ENCODE measurements at regions not wholly inside any gene's neighbourhood (a gene's known extent, or its start where the extent isn't known, plus 50 kb on each side); places are given as distances from the start of the nearest gene placed in this dataset.
A peak's percentile ranks its signal among the peaks of the same experiment; 100 is the strongest.

GRCh38 chr4:35286434-35286833, 957.9 kb downstream of the ARAP2 start:
- no peak overlapping the region for H3K27ac ChIP-seq (ENCODE audit: low read depth in 2 of 2, low read length in 2 of 2)
- no peak overlapping the region for H3K9ac ChIP-seq (ENCODE audit: low read length in 3 of 3)
- intact Hi-C loops (cut with DNase I) = no loop called here
- no peak for FAIRE-seq
- no peak for TF ChIP-seq CTCF (IDR thresholded peaks at IDR 0.05; ENCODE audit: borderline replicate concordance, extremely low read depth, insufficient read depth)
- no peak for DNase-seq
- H3K36me3 ChIP-seq (ENCODE audit: control insufficient read depth in 2 of 3, insufficient read depth in 3 of 3, low read length in 3 of 3) = no peaks in the 10 kb centered on the region
- H3K27me3 ChIP-seq (ENCODE audit: control insufficient read depth, insufficient read depth, low read length) = no peaks in the 10 kb centered on the region
- H3K4me1 ChIP-seq (ENCODE audit: control insufficient read depth in 2 of 3, insufficient read depth in 2 of 3, low read depth in 1 of 3, low read length in 3 of 3) = no peaks in the 10 kb centered on the region
- H3K4me3 ChIP-seq (ENCODE audit: low read length in 3 of 3) = no peak overlapping the region
- H3K9me3 ChIP-seq (ENCODE audit: control insufficient read depth in 2 of 3, insufficient read depth in 1 of 3, low read length in 3 of 3) = no peaks in the 10 kb centered on the region

- FAIRE-seq = no peak
- H3K27me3 ChIP-seq (ENCODE audit: control insufficient read depth, insufficient read depth, low read length) = no peaks in the 10 kb centered on the region
Observed at GRCh38 chr4:35300996-35301774, 943.1 kb downstream of the ARAP2 start.

GRCh38 chr4:35315419-35315818, 928.9 kb downstream of the ARAP2 start:
- Histone ChIP-seq H3K27me3 (ENCODE audit: control insufficient read depth, insufficient read depth, low read length) (no peaks in the 10 kb centered on the region), H3K9me3 (ENCODE audit: control insufficient read depth in 2 of 3, insufficient read depth in 1 of 3, low read length in 3 of 3) (peaks cover 0 to 2% (median 0%) of the 10 kb centered on the region in 3 donors), H3K36me3 (ENCODE audit: control insufficient read depth in 2 of 3, insufficient read depth in 3 of 3, low read length in 3 of 3) (no peaks in the 10 kb centered on the region), H3K9ac (ENCODE audit: low read length in 3 of 3) (no peak overlapping the region), H3K27ac (ENCODE audit: low read depth in 2 of 2, low read length in 2 of 2) (no peak overlapping the region), H3K4me1 (ENCODE audit: control insufficient read depth in 2 of 3, insufficient read depth in 2 of 3, low read depth in 1 of 3, low read length in 3 of 3) (no peaks in the 10 kb centered on the region), H3K4me3 (ENCODE audit: low read length in 3 of 3) (no peak overlapping the region)
- intact Hi-C loops (cut with DNase I) = no loop called here
- no peak for TF ChIP-seq CTCF (IDR thresholded peaks at IDR 0.05; ENCODE audit: borderline replicate concordance, extremely low read depth, insufficient read depth)
- FAIRE-seq (no peak), DNase-seq (no peak)

More at GRCh38 chr4:35300996-35301774, 943.1 kb downstream of the ARAP2 start:
- no peak for TF ChIP-seq CTCF (IDR thresholded peaks at IDR 0.05; ENCODE audit: borderline replicate concordance, extremely low read depth, insufficient read depth)
- intact Hi-C loops (cut with DNase I) = no loop called here
- Histone ChIP-seq H3K4me3 (ENCODE audit: low read length in 3 of 3) (no peak overlapping the region), H3K27ac (ENCODE audit: low read depth in 2 of 2, low read length in 2 of 2) (no peak overlapping the region), H3K9ac (ENCODE audit: low read length in 3 of 3) (no peak overlapping the region), H3K9me3 (ENCODE audit: control insufficient read depth in 2 of 3, insufficient read depth in 1 of 3, low read length in 3 of 3) (no peaks in the 10 kb centered on the region), H3K36me3 (ENCODE audit: control insufficient read depth in 2 of 3, insufficient read depth in 3 of 3, low read length in 3 of 3) (no peaks in the 10 kb centered on the region), H3K4me1 (ENCODE audit: control insufficient read depth in 2 of 3, insufficient read depth in 2 of 3, low read depth in 1 of 3, low read length in 3 of 3) (no peaks in the 10 kb centered on the region)
- DNase-seq = peak in 2 of 5 donors; percentile 1 to 3

Data from kidney (tissue), 13 donors.